Choroid plexus epithelial cell (primary cell): ENCODE measurements at regions not wholly inside any gene's neighbourhood (a gene's known extent, or its start where the extent isn't known, plus 50 kb on each side); places are given as distances from the start of the nearest gene placed in this dataset.
"Not testable (repeated sequence)": the region's sequence is repeated elsewhere in the genome, so short reads cannot be mapped to it uniquely, and the experiment has no call there.

Experiments used
- DNase-seq: peaks from one replicate; pipeline ENCODE4 v3.0.0-alpha.2; 2010; ENCODE audit warnings: low read depth
- H3K4me3 ChIP-seq: 2 replicates; pipeline ENCODE4 v1.5.1; 2011; ENCODE audit warnings: low read depth, mild to moderate bottlenecking, control low read depth, low read length, moderate library complexity
- CTCF ChIP-seq: conservative IDR thresholded peaks from 2 replicates; pipeline ENCODE4 v1.5.1; 2011; ENCODE audit warnings: low read depth, mild to moderate bottlenecking, control low read depth, inconsistent platforms, low read length, moderate library complexity

GRCh38 chr2:67108231-67108630 lies 288.9 kb upstream of the ETAA1 start:
- no peak overlapping the region for H3K4me3 ChIP-seq
- TF ChIP-seq CTCF, result no peak
- DNase-seq, result no peak

- no peak overlapping the region for H3K4me3 ChIP-seq
- no peak for TF ChIP-seq CTCF
- no peak for DNase-seq
Observed at GRCh38 chr2:67124531-67124930, 272.6 kb upstream of the ETAA1 start.

GRCh38 chr2:67130531-67131256 lies 266.4 kb upstream of the ETAA1 start:
- TF ChIP-seq CTCF, result no peak
- no peak overlapping the region for H3K4me3 ChIP-seq
- peak; percentile 56 for DNase-seq

DNA sequence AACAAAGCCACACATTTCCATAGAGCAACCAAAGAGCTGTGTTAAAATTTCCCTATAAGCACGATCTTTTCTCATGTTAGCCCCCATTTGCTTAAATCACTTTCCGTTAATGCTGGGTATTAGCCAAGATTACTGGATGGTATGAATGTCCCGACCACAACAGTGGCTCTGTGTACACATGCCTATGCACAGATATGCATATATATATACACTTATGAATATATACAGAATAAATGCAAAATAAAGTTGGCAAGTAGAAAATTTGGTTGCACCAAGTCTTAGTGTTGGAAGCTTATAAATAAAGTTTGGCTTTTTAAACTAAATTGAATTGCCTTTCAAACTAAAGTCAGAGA lies 265.9 kb upstream of the ETAA1 start:
- TF ChIP-seq CTCF, result no peak
- H3K4me3 ChIP-seq, result no peak overlapping the region
- DNase-seq, result no peak

DNA sequence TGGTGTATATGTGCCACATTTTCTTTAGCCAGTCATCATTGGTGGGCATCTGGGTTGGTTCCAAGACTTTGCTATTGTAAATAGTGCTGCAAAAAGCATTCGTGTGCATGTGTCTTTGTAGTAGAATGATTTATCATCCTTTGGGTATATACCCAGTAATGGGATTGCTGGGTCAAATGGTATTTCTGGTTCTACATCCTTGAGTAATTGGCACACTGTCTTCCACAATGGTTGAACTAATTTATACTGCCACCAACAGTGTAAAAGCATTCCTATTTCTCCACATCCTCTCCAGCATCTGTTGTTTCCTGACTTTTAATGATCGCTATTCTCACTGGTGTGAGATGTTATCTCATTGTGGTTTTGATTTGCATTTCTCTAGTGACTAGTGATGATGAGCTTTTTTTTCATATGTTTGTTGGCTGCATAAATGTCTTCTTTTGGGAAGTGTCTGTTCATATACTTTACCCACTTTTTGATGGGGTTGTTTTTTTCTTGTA lies 264.6 kb upstream of the ETAA1 start:
- not testable (repeated sequence) for H3K4me3 ChIP-seq, DNase-seq

GRCh38 chr2:67135208-67135607 lies 261.9 kb upstream of the ETAA1 start:
- no peak for TF ChIP-seq CTCF
- no peak for DNase-seq
- no peak overlapping the region for H3K4me3 ChIP-seq

DNA sequence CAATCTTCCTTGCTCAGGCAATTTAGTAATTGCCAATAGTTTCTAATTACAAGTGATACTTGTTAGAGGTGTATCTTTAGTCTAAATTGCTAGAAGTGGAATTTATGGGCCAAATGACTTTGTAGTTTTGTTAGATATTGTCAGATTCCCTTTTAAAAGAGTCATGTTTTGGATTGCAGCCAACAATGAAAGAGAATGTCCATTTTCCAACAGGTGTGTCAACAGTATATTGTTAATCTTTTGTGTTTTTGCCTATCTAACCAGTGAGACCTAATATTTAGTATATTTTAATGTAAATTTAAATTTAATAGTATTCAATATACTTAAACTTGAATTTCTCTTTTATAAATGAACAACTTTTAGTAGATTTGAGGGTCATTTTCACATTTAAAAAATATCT lies 259.4 kb upstream of the ETAA1 start:
- no peak overlapping the region for H3K4me3 ChIP-seq
- TF ChIP-seq CTCF, result no peak
- no peak for DNase-seq
